ENCODE measurements at regions not wholly inside any gene's neighbourhood (a gene's known extent, or its start where the extent isn't known, plus 50 kb on each side); places are given as distances from the start of the nearest gene placed in this dataset.
"Not testable (repeated sequence)": the region's sequence is repeated elsewhere in the genome, so short reads cannot be mapped to it uniquely, and the experiment has no call there.

DNA sequence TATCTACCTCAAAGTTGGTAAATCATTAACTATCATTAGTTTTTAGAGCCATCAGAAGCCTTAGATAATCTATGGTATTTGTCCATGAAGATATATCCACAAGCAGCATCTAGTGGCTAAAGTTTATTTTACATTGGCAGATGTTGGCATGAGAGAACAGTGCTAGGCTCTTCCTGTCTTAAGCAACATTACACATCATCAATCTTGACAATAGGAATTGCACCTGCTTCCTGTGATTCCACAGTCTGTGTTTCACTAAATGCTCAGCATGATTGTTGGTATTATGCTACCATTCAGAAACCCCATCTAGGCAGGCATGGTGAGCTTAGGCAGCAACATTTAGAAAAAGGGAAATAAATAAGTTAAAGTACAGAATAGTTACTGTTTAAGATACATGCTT is 246.6 kb downstream of the SLCO4C1 start:
- DNase-seq (ENCODE audit: low spot score), result peak; percentile 34
- no peak overlapping the region for H3K27ac ChIP-seq (ENCODE audit: low read depth, low read length, poor library complexity, severe bottlenecking)
- TF ChIP-seq, protein P1, sequence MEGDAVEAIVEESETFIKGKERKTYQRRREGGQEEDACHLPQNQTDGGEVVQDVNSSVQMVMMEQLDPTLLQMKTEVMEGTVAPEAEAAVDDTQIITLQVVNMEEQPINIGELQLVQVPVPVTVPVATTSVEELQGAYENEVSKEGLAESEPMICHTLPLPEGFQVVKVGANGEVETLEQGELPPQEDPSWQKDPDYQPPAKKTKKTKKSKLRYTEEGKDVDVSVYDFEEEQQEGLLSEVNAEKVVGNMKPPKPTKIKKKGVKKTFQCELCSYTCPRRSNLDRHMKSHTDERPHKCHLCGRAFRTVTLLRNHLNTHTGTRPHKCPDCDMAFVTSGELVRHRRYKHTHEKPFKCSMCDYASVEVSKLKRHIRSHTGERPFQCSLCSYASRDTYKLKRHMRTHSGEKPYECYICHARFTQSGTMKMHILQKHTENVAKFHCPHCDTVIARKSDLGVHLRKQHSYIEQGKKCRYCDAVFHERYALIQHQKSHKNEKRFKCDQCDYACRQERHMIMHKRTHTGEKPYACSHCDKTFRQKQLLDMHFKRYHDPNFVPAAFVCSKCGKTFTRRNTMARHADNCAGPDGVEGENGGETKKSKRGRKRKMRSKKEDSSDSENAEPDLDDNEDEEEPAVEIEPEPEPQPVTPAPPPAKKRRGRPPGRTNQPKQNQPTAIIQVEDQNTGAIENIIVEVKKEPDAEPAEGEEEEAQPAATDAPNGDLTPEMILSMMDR (conservative IDR thresholded peaks at IDR 0.05; ENCODE audit: low read depth, low read length), result no peak
- TF ChIP-seq EZH2 (IDR thresholded peaks at IDR 0.05; ENCODE audit: borderline replicate concordance, low read depth, low read length, poor library complexity, severe bottlenecking), result no peak
- H3K4me3 ChIP-seq (ENCODE audit: low read depth, low read length, poor library complexity, severe bottlenecking), result no peak overlapping the region
- peaks cover 3% of the 10 kb centered on the region for H3K4me1 ChIP-seq (ENCODE audit: insufficient read depth, low read length, poor library complexity, severe bottlenecking)
- CTCF ChIA-PET, result no interaction called here
- intact Hi-C loops (cut with micrococcal nuclease; ENCODE audit: unreplicated experiment), result no loop called here
- no TSS peak for BruUV-seq (replicated peaks)
- POLR2A ChIA-PET (ENCODE audit: low non-redundant PET), result no interaction called here
- H3K9me3 ChIP-seq (ENCODE audit: low read depth, low read length, poor library complexity, severe bottlenecking), result no peaks in the 10 kb centered on the region
- no peaks in the 10 kb centered on the region for H3K27me3 ChIP-seq (replicated peaks; ENCODE audit: insufficient read depth, low read depth, low read length, poor library complexity)
- H3K36me3 ChIP-seq (ENCODE audit: insufficient read depth, low read length, poor library complexity, severe bottlenecking), result no peaks in the 10 kb centered on the region

DNA sequence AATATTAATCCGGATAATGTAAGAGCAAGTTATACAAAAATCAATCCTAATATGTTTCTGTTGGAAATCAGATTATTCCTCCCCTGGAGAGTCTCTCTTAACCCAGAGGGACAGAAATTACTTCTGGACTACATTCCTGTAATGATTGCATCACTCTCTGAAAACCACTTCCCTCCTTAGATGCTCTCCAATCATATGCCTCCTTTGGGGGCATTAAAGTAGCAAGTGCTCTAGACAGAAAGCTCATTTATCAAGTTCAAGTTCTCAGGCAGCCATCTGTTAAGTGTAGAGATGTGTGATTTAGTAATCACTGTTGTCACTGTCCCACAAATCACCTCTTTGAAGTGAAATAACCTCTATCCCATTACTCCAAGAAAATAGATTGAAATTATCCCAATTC is 247.1 kb downstream of the SLCO4C1 start:
- intact Hi-C loops (cut with micrococcal nuclease; ENCODE audit: unreplicated experiment), result no loop called here
- POLR2A ChIA-PET (ENCODE audit: low non-redundant PET), result no interaction called here
- CTCF ChIA-PET, result no interaction called here
- Histone ChIP-seq H3K9me3 (ENCODE audit: low read depth, low read length, poor library complexity, severe bottlenecking) (no peaks in the 10 kb centered on the region), H3K36me3 (ENCODE audit: insufficient read depth, low read length, poor library complexity, severe bottlenecking) (no peaks in the 10 kb centered on the region), H3K4me3 (ENCODE audit: low read depth, low read length, poor library complexity, severe bottlenecking) (no peak overlapping the region), H3K4me1 (ENCODE audit: insufficient read depth, low read length, poor library complexity, severe bottlenecking) (peaks cover 3% of the 10 kb centered on the region), H3K27me3 (replicated peaks; ENCODE audit: insufficient read depth, low read depth, low read length, poor library complexity) (no peaks in the 10 kb centered on the region), H3K27ac (ENCODE audit: low read depth, low read length, poor library complexity, severe bottlenecking) (no peak overlapping the region)
- TF ChIP-seq, protein P1 (conservative IDR thresholded peaks at IDR 0.05; ENCODE audit: low read depth, low read length), result no peak
- peak; percentile 60 for DNase-seq (ENCODE audit: low spot score)
- no TSS peak for BruUV-seq (replicated peaks)

DNA sequence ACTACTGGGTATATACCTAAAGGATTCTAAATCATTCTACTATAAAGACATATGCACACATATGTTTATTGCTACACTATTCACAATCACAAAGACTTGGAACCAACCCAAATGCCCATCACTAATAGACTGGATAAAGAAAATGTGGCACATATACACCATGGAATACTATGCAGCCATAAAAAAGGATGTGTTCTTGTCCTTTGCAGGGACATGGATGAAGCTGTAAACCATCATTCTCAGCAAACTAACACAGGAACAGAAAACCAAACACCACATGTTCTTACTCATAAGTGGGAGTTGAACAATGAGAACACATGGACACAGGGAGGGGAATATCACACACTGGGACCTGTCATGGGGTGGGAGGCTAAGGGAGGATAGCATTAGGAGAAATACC is 249.0 kb downstream of the SLCO4C1 start:
- H3K36me3 ChIP-seq (ENCODE audit: insufficient read depth, low read length, poor library complexity, severe bottlenecking); H3K4me3 ChIP-seq (ENCODE audit: low read depth, low read length, poor library complexity, severe bottlenecking); BruUV-seq (replicated peaks); POLR2A ChIA-PET (ENCODE audit: low non-redundant PET); DNase-seq (ENCODE audit: low spot score); H3K9me3 ChIP-seq (ENCODE audit: low read depth, low read length, poor library complexity, severe bottlenecking); intact Hi-C loops (cut with micrococcal nuclease; ENCODE audit: unreplicated experiment); CTCF ChIA-PET; H3K4me1 ChIP-seq (ENCODE audit: insufficient read depth, low read length, poor library complexity, severe bottlenecking); H3K27ac ChIP-seq (ENCODE audit: low read depth, low read length, poor library complexity, severe bottlenecking); H3K27me3 ChIP-seq (replicated peaks; ENCODE audit: insufficient read depth, low read depth, low read length, poor library complexity): not testable (repeated sequence)

DNA sequence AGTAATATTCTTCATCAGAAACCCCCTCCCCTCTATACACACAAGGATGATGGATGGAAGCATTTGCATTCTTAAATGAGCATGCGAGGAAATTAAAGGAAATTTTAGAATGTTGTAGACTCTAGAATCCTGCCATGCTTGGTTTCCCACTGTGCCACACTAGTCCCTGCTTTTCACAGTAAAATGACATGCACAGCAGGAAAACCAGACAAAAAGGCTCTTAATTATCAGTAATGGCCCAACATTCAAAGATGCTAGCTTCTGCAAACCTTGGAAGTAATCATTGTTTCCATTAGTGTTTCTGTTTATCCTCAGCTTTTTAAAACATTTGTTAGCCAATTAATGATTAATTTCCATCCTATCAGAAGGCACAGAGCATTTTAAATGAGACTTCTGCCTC is 255.8 kb downstream of the SLCO4C1 start:
- Histone ChIP-seq H3K27me3 (replicated peaks; ENCODE audit: insufficient read depth, low read depth, low read length, poor library complexity) (peaks cover 3% of the 10 kb centered on the region), H3K4me3 (ENCODE audit: low read depth, low read length, poor library complexity, severe bottlenecking) (no peak overlapping the region), H3K9me3 (ENCODE audit: low read depth, low read length, poor library complexity, severe bottlenecking) (no peaks in the 10 kb centered on the region), H3K4me1 (ENCODE audit: insufficient read depth, low read length, poor library complexity, severe bottlenecking) (no peaks in the 10 kb centered on the region), H3K36me3 (ENCODE audit: insufficient read depth, low read length, poor library complexity, severe bottlenecking) (no peaks in the 10 kb centered on the region), H3K27ac (ENCODE audit: low read depth, low read length, poor library complexity, severe bottlenecking) (no peak overlapping the region)
- no TSS peak for BruUV-seq (replicated peaks)
- intact Hi-C loops (cut with micrococcal nuclease; ENCODE audit: unreplicated experiment), result no loop called here
- CTCF ChIA-PET, result no interaction called here
- no peak for DNase-seq (ENCODE audit: low spot score)
- no peak for TF ChIP-seq EZH2 (IDR thresholded peaks at IDR 0.05; ENCODE audit: borderline replicate concordance, low read depth, low read length, poor library complexity, severe bottlenecking)
- TF ChIP-seq, protein P1 (conservative IDR thresholded peaks at IDR 0.05; ENCODE audit: low read depth, low read length), result no peak
- POLR2A ChIA-PET (ENCODE audit: low non-redundant PET), result no interaction called here

Measured in A673 (cell line).